MCF 10A (cell line): ENCODE measurements at regions not wholly inside any gene's neighbourhood (a gene's known extent, or its start where the extent isn't known, plus 50 kb on each side); places are given as distances from the start of the nearest gene placed in this dataset.

ENCODE experiments used
- BruUV-seq: library from RNA; stranded (reverse); fragments of 400-500 nt; replicated peaks from 2 replicates; lab custom pipeline; 2021; lab: Mats Ljungman, UMichigan
- CTCF ChIA-PET: fragments of 300-600 bp; sonication (Branson Sonifier 250); formaldehyde crosslinking; extraction: SDS; loops from one replicate; lab custom pipeline; 2021; ENCODE audit warnings: antibody characterized with exemption, inconsistent platforms; lab: Yijun Ruan, JAX
- POLR2A ChIA-PET: fragments of 300-600, 350-650 bp; sonication (Branson Sonifier 250); formaldehyde crosslinking; extraction: SDS; loops from one replicate; lab custom pipeline; 2020; ENCODE audit warnings: antibody characterized with exemption, inconsistent platforms; lab: Yijun Ruan, JAX
- DNase-seq: peaks from one replicate; pipeline ENCODE4 v3.0.0-alpha.2; 2018; ENCODE audit not compliant: unreplicated experiment
- H3K27ac Mint-ChIP-seq: one replicate; pipeline ENCODE4 v1.8.0; 2022; ENCODE audit warnings: mild to moderate bottlenecking, low read depth, mixed read lengths; ENCODE audit not compliant: unreplicated experiment
- H3K27me3 Mint-ChIP-seq: one replicate; pipeline ENCODE4 v1.8.0; 2022; ENCODE audit warnings: mixed read lengths; ENCODE audit not compliant: insufficient read depth, unreplicated experiment
- H3K36me3 Mint-ChIP-seq: one replicate; pipeline ENCODE4 v1.8.0; 2022; ENCODE audit warnings: mild to moderate bottlenecking, moderate library complexity, mixed read lengths; ENCODE audit not compliant: insufficient read depth, unreplicated experiment
- H3K4me1 Mint-ChIP-seq: one replicate; pipeline ENCODE4 v1.8.0; 2022; ENCODE audit warnings: mixed read lengths; ENCODE audit not compliant: insufficient read depth, unreplicated experiment
- H3K4me3 Mint-ChIP-seq: one replicate; pipeline ENCODE4 v1.8.0; 2022; ENCODE audit warnings: mild to moderate bottlenecking, moderate library complexity, mixed read lengths; ENCODE audit not compliant: unreplicated experiment
- H3K9me3 Mint-ChIP-seq: one replicate; pipeline ENCODE4 v1.8.0; 2022; ENCODE audit warnings: mixed read lengths; ENCODE audit not compliant: unreplicated experiment
- intact Hi-C: fragments of 100-400 bp; cut with micrococcal nuclease; formaldehyde crosslinking; loops from 2 replicates; pipeline ENCODE4 v1.14.1; 2022
- TF ChIP-seq, protein P1 (sequence below): fragments of 200-600 bp; IDR thresholded peaks from one replicate; pipeline ENCODE4 v1.8.0; 2022; ENCODE audit warnings: antibody characterized with exemption, mild to moderate bottlenecking; ENCODE audit not compliant: unreplicated experiment

- Mint-ChIP-seq H3K36me3 (no peaks in the 10 kb centered on the region), H3K27ac (no peak overlapping the region), H3K4me1 (no peaks in the 10 kb centered on the region), H3K27me3 (peaks cover 11% of the 10 kb centered on the region), H3K4me3 (no peak overlapping the region), H3K9me3 (no peaks in the 10 kb centered on the region)
- TF ChIP-seq, protein P1, sequence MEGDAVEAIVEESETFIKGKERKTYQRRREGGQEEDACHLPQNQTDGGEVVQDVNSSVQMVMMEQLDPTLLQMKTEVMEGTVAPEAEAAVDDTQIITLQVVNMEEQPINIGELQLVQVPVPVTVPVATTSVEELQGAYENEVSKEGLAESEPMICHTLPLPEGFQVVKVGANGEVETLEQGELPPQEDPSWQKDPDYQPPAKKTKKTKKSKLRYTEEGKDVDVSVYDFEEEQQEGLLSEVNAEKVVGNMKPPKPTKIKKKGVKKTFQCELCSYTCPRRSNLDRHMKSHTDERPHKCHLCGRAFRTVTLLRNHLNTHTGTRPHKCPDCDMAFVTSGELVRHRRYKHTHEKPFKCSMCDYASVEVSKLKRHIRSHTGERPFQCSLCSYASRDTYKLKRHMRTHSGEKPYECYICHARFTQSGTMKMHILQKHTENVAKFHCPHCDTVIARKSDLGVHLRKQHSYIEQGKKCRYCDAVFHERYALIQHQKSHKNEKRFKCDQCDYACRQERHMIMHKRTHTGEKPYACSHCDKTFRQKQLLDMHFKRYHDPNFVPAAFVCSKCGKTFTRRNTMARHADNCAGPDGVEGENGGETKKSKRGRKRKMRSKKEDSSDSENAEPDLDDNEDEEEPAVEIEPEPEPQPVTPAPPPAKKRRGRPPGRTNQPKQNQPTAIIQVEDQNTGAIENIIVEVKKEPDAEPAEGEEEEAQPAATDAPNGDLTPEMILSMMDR: no peak
- intact Hi-C loops: no loop called here
- no TSS peak for BruUV-seq
- ChIA-PET CTCF (no interaction called here), POLR2A (no interaction called here)
- no peak for DNase-seq
These were observed 323.3 kb downstream of the DMRT2 start for GRCh38 chr9:1373445-1373844.

DNA sequence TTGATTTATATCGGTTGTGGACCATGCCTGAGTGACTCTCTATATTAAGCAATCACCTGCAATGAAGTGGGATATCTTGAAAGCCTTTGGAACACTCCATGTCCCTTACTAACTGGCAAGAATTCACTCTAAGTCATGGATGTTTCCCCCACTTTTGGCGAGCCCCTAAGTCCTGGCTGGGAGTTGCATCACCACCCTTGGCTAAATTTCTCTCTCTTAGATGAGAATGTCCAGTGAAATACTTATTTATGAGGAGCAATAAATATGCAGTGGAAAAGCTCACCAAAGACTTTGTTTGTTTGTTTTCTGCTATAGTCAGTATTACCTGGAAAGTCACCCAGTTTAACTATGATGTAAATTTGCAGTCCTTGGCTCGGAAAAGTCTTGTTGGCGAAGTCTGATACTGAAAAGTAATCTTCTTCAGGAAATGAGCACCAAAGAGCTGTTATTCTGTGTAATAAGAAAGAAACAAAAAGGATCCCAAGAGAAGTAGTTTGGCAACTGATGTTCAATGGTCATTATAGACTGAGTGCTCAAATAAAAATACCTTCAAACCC lies 333.8 kb downstream of the DMRT2 start:
- TF ChIP-seq, protein P1: no peak
- no peaks in the 10 kb centered on the region for H3K4me1 Mint-ChIP-seq
- no peak overlapping the region for H3K4me3 Mint-ChIP-seq
- no peak overlapping the region for H3K27ac Mint-ChIP-seq
- no TSS peak for BruUV-seq
- H3K36me3 Mint-ChIP-seq: no peaks in the 10 kb centered on the region
- ChIA-PET CTCF (no interaction called here), POLR2A (interaction anchor here (0.5 kb wide), 1 partner anchor 222 kb away, joined by 3 read pairs; no protein-coding TSS in a partner anchor)
- DNase-seq: no peak
- peaks cover 3% of the 10 kb centered on the region for H3K27me3 Mint-ChIP-seq
- no peaks in the 10 kb centered on the region for H3K9me3 Mint-ChIP-seq
- intact Hi-C loops: no loop called here

DNA sequence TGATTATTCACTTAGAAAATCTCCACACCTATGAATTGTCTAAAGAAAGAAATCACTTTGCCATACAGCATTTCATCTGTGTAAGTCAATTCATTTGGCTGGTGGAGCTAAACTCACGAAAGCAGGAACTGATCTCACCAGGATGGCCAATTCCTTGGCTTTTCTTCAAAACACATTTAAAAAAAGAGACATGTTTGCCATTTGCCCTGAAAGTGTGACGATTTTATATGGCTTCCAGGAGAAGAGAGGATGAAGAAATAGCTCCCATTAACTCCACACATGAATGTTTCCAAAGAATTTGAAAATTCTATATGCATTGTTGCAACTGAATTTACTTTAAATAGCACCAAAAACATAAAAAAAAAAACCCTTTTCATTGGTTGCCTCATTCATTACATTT lies 334.7 kb downstream of the DMRT2 start:
- no peak for DNase-seq
- POLR2A ChIA-PET: no interaction called here

GRCh38 chr9:1386420-1386819 lies 336.3 kb downstream of the DMRT2 start:
- intact Hi-C loops: no loop called here
- no peak overlapping the region for H3K27ac Mint-ChIP-seq
- no peaks in the 10 kb centered on the region for H3K4me1 Mint-ChIP-seq
- TF ChIP-seq, protein P1: no peak
- H3K36me3 Mint-ChIP-seq: no peaks in the 10 kb centered on the region
- H3K4me3 Mint-ChIP-seq: no peak overlapping the region
- ChIA-PET POLR2A (no interaction called here), CTCF (interaction anchor here (0.6 kb wide), 1 partner anchor 493 kb away, joined by 3 read pairs; no protein-coding TSS in a partner anchor)
- DNase-seq: no peak
- no peaks in the 10 kb centered on the region for H3K9me3 Mint-ChIP-seq
- BruUV-seq: no TSS peak
- H3K27me3 Mint-ChIP-seq: peaks cover 19% of the 10 kb centered on the region

More for the DNA sequence above, 334.7 kb downstream of the DMRT2 start:
- intact Hi-C loops: no loop called here
- Mint-ChIP-seq H3K36me3 (no peaks in the 10 kb centered on the region), H3K9me3 (no peaks in the 10 kb centered on the region), H3K4me1 (no peaks in the 10 kb centered on the region), H3K27me3 (peaks cover 11% of the 10 kb centered on the region), H3K27ac (no peak overlapping the region), H3K4me3 (no peak overlapping the region)
- TF ChIP-seq, protein P1: no peak
- CTCF ChIA-PET: no interaction called here
- BruUV-seq: no TSS peak
